ENCODE measurements at regions not wholly inside any gene's neighbourhood (a gene's known extent, or its start where the extent isn't known, plus 50 kb on each side); places are given as distances from the start of the nearest gene placed in this dataset.

DNA sequence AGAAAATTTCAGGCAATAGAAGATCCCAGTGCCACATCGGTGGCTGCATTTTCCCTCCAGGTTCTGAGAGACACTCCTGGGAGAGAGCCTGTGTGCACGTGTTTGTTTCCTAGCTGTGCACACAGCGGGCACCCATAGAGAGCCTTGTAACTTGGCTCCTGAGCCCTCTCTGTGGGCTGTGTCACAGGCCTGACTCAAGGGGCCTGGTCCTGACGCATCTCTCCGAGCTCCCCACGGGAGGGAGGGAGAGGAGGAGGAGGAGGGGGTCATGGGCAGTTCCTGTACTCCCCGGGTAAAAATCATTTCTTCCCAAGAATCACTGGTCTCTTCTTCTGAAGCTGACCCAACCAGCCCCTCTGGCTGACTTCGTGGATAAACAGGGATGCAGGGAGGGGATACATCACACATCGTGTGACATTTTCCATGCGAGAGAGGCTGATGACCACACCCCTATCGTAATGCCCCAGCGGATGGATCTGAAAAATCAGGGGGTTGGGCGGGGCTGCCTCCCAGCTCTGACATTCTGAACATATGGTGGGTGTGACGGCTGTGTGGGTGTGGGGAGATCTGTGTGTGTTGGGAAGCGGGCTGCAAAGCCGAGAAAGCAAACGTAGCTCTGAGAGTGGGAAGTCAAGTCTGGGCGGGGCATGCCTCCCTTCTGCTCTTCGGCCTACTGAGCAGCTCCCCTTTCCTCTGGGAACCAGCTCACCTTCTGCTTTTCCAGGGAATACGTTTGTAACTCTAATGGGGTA is 308.3 kb upstream of the HS6ST1 start:
- TF ChIP-seq, protein P1, sequence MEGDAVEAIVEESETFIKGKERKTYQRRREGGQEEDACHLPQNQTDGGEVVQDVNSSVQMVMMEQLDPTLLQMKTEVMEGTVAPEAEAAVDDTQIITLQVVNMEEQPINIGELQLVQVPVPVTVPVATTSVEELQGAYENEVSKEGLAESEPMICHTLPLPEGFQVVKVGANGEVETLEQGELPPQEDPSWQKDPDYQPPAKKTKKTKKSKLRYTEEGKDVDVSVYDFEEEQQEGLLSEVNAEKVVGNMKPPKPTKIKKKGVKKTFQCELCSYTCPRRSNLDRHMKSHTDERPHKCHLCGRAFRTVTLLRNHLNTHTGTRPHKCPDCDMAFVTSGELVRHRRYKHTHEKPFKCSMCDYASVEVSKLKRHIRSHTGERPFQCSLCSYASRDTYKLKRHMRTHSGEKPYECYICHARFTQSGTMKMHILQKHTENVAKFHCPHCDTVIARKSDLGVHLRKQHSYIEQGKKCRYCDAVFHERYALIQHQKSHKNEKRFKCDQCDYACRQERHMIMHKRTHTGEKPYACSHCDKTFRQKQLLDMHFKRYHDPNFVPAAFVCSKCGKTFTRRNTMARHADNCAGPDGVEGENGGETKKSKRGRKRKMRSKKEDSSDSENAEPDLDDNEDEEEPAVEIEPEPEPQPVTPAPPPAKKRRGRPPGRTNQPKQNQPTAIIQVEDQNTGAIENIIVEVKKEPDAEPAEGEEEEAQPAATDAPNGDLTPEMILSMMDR (IDR thresholded peaks at IDR 0.05), result no peak
- no peak for TF ChIP-seq POLR2A (IDR thresholded peaks at IDR 0.05)

Data from ovary (tissue), 3 donors.